ENCODE measurements at regions not wholly inside any gene's neighbourhood (a gene's known extent, or its start where the extent isn't known, plus 50 kb on each side); places are given as distances from the start of the nearest gene placed in this dataset.

GRCh38 chr16:13633391-13633861 is 286.5 kb upstream of the ERCC4 start (continued):
- TF ChIP-seq, protein P1, sequence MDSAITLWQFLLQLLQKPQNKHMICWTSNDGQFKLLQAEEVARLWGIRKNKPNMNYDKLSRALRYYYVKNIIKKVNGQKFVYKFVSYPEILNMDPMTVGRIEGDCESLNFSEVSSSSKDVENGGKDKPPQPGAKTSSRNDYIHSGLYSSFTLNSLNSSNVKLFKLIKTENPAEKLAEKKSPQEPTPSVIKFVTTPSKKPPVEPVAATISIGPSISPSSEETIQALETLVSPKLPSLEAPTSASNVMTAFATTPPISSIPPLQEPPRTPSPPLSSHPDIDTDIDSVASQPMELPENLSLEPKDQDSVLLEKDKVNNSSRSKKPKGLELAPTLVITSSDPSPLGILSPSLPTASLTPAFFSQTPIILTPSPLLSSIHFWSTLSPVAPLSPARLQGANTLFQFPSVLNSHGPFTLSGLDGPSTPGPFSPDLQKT (IDR thresholded peaks at IDR 0.05; ENCODE audit: borderline replicate concordance, low read depth, low read length) = no peak
- TF ChIP-seq ZNF544 (tag by site-specific recombination; IDR thresholded peaks at IDR 0.05) = no peak
- no peak for TF ChIP-seq ZNF416 (tag by site-specific recombination; IDR thresholded peaks at IDR 0.05)

GRCh38 chr16:13634253-13634652 is 285.7 kb upstream of the ERCC4 start:
- Histone ChIP-seq H3K9me3 (ENCODE audit: control insufficient read depth, insufficient read depth, low read depth, low read length) (no peaks in the 10 kb centered on the region), H3K4me1 (ENCODE audit: control insufficient read depth, insufficient read depth, low read length) (no peaks in the 10 kb centered on the region), H3K36me3 (ENCODE audit: control insufficient read depth in 2 of 2, insufficient read depth in 1 of 2, low read length in 2 of 2) (no peaks in the 10 kb centered on the region), H3K4me3 (ENCODE audit: low read depth, low read length) (no peak overlapping the region), H3K27ac (ENCODE audit: extremely low read depth, low read depth, low read length) (no peak overlapping the region)
- POLR2A ChIA-PET = no interaction called here
- TF ChIP-seq ZNF155 (tag by site-specific recombination; IDR thresholded peaks at IDR 0.05) = no peak
- no peak for TF ChIP-seq ZNF138 (tag by site-specific recombination; IDR thresholded peaks at IDR 0.05; ENCODE audit: borderline replicate concordance)
- TF ChIP-seq, protein P2, sequence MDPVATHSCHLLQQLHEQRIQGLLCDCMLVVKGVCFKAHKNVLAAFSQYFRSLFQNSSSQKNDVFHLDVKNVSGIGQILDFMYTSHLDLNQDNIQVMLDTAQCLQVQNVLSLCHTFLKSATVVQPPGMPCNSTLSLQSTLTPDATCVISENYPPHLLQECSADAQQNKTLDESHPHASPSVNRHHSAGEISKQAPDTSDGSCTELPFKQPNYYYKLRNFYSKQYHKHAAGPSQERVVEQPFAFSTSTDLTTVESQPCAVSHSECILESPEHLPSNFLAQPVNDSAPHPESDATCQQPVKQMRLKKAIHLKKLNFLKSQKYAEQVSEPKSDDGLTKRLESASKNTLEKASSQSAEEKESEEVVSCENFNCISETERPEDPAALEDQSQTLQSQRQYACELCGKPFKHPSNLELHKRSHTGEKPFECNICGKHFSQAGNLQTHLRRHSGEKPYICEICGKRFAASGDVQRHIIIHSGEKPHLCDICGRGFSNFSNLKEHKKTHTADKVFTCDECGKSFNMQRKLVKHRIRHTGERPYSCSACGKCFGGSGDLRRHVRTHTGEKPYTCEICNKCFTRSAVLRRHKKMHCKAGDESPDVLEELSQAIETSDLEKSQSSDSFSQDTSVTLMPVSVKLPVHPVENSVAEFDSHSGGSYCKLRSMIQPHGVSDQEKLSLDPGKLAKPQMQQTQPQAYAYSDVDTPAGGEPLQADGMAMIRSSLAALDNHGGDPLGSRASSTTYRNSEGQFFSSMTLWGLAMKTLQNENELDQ (tag by site-specific recombination; IDR thresholded peaks at IDR 0.05; ENCODE audit: low read depth) = no peak
- no peak for TF ChIP-seq ZBTB1 (tag by site-specific recombination; IDR thresholded peaks at IDR 0.05)
- no peak for TF ChIP-seq ZNF221 (tag by site-specific recombination; IDR thresholded peaks at IDR 0.05; ENCODE audit: borderline replicate concordance)
- no peak for TF ChIP-seq ZNF362 (tag by site-specific recombination; IDR thresholded peaks at IDR 0.05)
- TF ChIP-seq ZNF658 (tag by site-specific recombination; IDR thresholded peaks at IDR 0.05) = no peak
- TF ChIP-seq YY1 (tag by site-specific recombination; IDR thresholded peaks at IDR 0.05) = no peak
- TF ChIP-seq, protein P3, sequence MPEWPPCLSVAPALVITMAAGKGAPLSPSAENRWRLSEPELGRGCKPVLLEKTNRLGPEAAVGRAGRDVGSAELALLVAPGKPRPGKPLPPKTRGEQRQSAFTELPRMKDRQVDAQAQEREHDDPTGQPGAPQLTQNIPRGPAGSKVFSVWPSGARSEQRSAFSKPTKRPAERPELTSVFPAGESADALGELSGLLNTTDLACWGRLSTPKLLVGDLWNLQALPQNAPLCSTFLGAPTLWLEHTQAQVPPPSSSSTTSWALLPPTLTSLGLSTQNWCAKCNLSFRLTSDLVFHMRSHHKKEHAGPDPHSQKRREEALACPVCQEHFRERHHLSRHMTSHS (tag by site-specific recombination; IDR thresholded peaks at IDR 0.05) = no peak
- TF ChIP-seq ZNF423 (tag by site-specific recombination; IDR thresholded peaks at IDR 0.05) = no peak
- no peak for TF ChIP-seq ZNF133 (tag by site-specific recombination; IDR thresholded peaks at IDR 0.05)
- no peak for TF ChIP-seq MEIS1 (CRISPR knock-in tag; IDR thresholded peaks at IDR 0.05; ENCODE audit: borderline replicate concordance)
- CTCF ChIA-PET = no interaction called here

DNA sequence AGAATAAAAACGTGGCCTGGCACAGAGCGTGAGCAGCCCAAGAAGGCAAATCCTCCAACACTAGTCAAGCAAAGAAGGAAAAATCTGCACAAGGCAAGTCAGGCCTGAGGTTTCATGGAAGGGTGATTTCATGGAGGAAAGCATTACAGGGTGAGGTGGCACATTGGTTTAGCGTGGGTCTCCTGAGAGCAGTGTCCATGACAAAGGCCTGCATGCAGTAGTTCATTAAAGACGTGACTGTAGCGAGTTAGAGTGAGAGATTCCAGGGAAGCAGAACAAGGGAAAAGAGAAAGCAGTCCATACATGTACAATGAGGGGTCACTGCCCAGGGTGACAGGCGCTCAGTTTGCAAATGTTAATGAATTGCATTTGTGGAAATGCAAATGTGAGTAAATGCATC is 285.0 kb upstream of the ERCC4 start:
- Histone ChIP-seq H3K36me3 (ENCODE audit: control insufficient read depth in 2 of 2, insufficient read depth in 1 of 2, low read length in 2 of 2) (no peaks in the 10 kb centered on the region), H3K27ac (ENCODE audit: extremely low read depth, low read depth, low read length) (no peak overlapping the region), H3K4me1 (ENCODE audit: control insufficient read depth, insufficient read depth, low read length) (no peaks in the 10 kb centered on the region), H3K4me3 (ENCODE audit: low read depth, low read length) (no peak overlapping the region), H3K9me3 (ENCODE audit: control insufficient read depth, insufficient read depth, low read depth, low read length) (no peaks in the 10 kb centered on the region)
- TF ChIP-seq, protein P4, sequence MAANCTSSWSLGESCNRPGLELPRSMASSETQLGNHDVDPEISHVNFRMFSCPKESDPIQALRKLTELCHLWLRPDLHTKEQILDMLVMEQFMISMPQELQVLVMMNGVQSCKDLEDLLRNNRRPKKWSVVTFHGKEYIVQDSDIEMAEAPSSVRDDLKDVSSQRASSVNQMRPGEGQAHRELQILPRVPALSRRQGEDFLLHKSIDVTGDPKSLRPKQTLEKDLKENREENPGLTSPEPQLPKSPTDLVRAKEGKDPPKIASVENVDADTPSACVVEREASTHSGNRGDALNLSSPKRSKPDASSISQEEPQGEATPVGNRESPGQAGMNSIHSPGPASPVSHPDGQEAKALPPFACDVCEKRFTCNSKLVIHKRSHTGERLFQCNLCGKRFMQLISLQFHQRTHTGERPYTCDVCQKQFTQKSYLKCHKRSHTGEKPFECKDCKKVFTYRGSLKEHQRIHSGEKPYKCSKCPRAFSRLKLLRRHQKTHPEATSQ (tag by site-specific recombination; IDR thresholded peaks at IDR 0.05) = no peak
- TF ChIP-seq, protein P5, sequence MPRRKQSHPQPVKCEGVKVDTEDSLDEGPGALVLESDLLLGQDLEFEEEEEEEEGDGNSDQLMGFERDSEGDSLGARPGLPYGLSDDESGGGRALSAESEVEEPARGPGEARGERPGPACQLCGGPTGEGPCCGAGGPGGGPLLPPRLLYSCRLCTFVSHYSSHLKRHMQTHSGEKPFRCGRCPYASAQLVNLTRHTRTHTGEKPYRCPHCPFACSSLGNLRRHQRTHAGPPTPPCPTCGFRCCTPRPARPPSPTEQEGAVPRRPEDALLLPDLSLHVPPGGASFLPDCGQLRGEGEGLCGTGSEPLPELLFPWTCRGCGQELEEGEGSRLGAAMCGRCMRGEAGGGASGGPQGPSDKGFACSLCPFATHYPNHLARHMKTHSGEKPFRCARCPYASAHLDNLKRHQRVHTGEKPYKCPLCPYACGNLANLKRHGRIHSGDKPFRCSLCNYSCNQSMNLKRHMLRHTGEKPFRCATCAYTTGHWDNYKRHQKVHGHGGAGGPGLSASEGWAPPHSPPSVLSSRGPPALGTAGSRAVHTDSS (tag by site-specific recombination; IDR thresholded peaks at IDR 0.05) = no peak
- TF ChIP-seq ZNF214 (tag by site-specific recombination; IDR thresholded peaks at IDR 0.05; ENCODE audit: borderline replicate concordance) (no peak), ZNF157 (tag by site-specific recombination; IDR thresholded peaks at IDR 0.05) (no peak), ATF2 (tag by site-specific recombination; IDR thresholded peaks at IDR 0.05; ENCODE audit: low read depth) (no peak)
- TF ChIP-seq, protein P6, sequence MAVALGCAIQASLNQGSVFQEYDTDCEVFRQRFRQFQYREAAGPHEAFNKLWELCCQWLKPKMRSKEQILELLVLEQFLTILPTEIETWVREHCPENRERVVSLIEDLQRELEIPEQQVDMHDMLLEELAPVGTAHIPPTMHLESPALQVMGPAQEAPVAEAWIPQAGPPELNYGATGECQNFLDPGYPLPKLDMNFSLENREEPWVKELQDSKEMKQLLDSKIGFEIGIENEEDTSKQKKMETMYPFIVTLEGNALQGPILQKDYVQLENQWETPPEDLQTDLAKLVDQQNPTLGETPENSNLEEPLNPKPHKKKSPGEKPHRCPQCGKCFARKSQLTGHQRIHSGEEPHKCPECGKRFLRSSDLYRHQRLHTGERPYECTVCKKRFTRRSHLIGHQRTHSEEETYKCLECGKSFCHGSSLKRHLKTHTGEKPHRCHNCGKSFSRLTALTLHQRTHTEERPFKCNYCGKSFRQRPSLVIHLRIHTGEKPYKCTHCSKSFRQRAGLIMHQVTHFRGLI (tag by site-specific recombination; IDR thresholded peaks at IDR 0.05) = no peak
- POLR2A ChIA-PET = no interaction called here
- CTCF ChIA-PET = no interaction called here
